RWPE2 (cell line): ENCODE measurements at regions not wholly inside any gene's neighbourhood (a gene's known extent, or its start where the extent isn't known, plus 50 kb on each side); places are given as distances from the start of the nearest gene placed in this dataset.

Source experiments
- ATAC-seq: fragments of 200-7000 bp; cut with Tn5 transposase; 3 replicates; pipeline ENCODE4 v1.9.1; 2021; ENCODE audit warnings: low read depth
- DNase-seq: peaks from one replicate; pipeline ENCODE4 v3.0.0-alpha.2; 2020; ENCODE audit warnings: low spot score
- H3K27ac ChIP-seq: fragments of 450-650 bp; 2 replicates; pipeline ENCODE4 v1.5.1; 2017; ENCODE audit warnings: mild to moderate bottlenecking; ENCODE audit not compliant: poor library complexity, severe bottlenecking
- H3K27me3 ChIP-seq: fragments of 250-450 bp; sonication (Bioruptor Pico); 2 replicates; pipeline ENCODE4 v1.5.1; 2021; ENCODE audit warnings: mild to moderate bottlenecking, moderate library complexity; ENCODE audit not compliant: insufficient read depth, poor library complexity, severe bottlenecking
- H3K36me3 ChIP-seq: fragments of 250-450 bp; sonication (Bioruptor Pico); 2 replicates; pipeline ENCODE4 v1.5.1; 2020; ENCODE audit warnings: low read depth, mild to moderate bottlenecking, moderate library complexity
- H3K4me1 ChIP-seq: fragments of 250-450 bp; sonication (Bioruptor Pico); 2 replicates; pipeline ENCODE4 v1.5.1; 2021; ENCODE audit warnings: mild to moderate bottlenecking, moderate library complexity; ENCODE audit not compliant: insufficient read depth, poor library complexity, severe bottlenecking
- H3K4me3 ChIP-seq: fragments of 250-450 bp; sonication (Bioruptor Pico); 2 replicates; pipeline ENCODE4 v1.5.1; 2021; ENCODE audit warnings: mild to moderate bottlenecking, moderate library complexity; ENCODE audit not compliant: severe bottlenecking
- H3K9me3 ChIP-seq: fragments of 250-450 bp; sonication (Bioruptor Pico); 2 replicates; pipeline ENCODE4 v1.5.1; 2021; ENCODE audit warnings: mild to moderate bottlenecking, moderate library complexity; ENCODE audit not compliant: severe bottlenecking
- TF ChIP-seq, protein P1 (sequence below): fragments of 450-650 bp; IDR thresholded peaks from one replicate; pipeline ENCODE4 v1.5.1; 2017; ENCODE audit warnings: mild to moderate bottlenecking, moderate library complexity; ENCODE audit not compliant: poor library complexity, severe bottlenecking

- TF ChIP-seq, protein P1, sequence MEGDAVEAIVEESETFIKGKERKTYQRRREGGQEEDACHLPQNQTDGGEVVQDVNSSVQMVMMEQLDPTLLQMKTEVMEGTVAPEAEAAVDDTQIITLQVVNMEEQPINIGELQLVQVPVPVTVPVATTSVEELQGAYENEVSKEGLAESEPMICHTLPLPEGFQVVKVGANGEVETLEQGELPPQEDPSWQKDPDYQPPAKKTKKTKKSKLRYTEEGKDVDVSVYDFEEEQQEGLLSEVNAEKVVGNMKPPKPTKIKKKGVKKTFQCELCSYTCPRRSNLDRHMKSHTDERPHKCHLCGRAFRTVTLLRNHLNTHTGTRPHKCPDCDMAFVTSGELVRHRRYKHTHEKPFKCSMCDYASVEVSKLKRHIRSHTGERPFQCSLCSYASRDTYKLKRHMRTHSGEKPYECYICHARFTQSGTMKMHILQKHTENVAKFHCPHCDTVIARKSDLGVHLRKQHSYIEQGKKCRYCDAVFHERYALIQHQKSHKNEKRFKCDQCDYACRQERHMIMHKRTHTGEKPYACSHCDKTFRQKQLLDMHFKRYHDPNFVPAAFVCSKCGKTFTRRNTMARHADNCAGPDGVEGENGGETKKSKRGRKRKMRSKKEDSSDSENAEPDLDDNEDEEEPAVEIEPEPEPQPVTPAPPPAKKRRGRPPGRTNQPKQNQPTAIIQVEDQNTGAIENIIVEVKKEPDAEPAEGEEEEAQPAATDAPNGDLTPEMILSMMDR = no peak
- DNase-seq = no peak
- H3K4me3 ChIP-seq = no peak overlapping the region
- no peaks in the 10 kb centered on the region for H3K9me3 ChIP-seq
- H3K4me1 ChIP-seq = no peaks in the 10 kb centered on the region
- H3K27me3 ChIP-seq = no peaks in the 10 kb centered on the region
- H3K27ac ChIP-seq = no peak overlapping the region
- peak; percentile 64; the same call in 2 of the 3 replicates for ATAC-seq
- no peaks in the 10 kb centered on the region for H3K36me3 ChIP-seq
These were observed 1125.4 kb downstream of the EFNA5 start for GRCh38 chr5:106545325-106545724.

DNA sequence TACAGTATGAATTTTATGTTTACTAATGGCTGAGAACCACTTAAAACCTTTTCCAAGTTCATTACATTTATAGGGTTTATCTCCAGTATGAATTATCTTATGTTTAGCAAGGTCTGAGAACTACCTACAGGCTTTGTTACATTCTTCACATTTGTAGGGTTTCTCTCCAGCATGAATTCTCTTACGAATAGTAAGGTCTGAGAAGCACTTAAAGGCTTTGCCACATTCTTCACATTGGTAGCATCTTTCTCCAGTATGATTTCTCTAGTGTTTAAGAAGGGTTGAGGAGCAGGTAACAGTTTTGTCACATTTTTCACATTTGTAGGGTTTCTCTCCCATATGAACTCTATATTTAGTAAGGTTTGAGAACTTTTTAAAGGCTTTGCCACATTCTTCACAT is 1127.4 kb downstream of the EFNA5 start:
- H3K27ac ChIP-seq = no peak overlapping the region
- H3K27me3 ChIP-seq = no peaks in the 10 kb centered on the region
- TF ChIP-seq, protein P1 = no peak
- DNase-seq = no peak
- ATAC-seq = no peak
- no peaks in the 10 kb centered on the region for H3K36me3 ChIP-seq
- H3K9me3 ChIP-seq = no peaks in the 10 kb centered on the region
- no peaks in the 10 kb centered on the region for H3K4me1 ChIP-seq
- no peak overlapping the region for H3K4me3 ChIP-seq

- Histone ChIP-seq H3K4me3 (no peak overlapping the region), H3K4me1 (no peaks in the 10 kb centered on the region), H3K9me3 (no peaks in the 10 kb centered on the region), H3K27ac (no peak overlapping the region), H3K27me3 (no peaks in the 10 kb centered on the region), H3K36me3 (no peaks in the 10 kb centered on the region)
- TF ChIP-seq, protein P1 = no peak
- ATAC-seq = no peak
- no peak for DNase-seq
These were observed 1140.6 kb downstream of the EFNA5 start for GRCh38 chr5:106530150-106530549.

GRCh38 chr5:106525438-106525837 is 1145.3 kb downstream of the EFNA5 start:
- H3K36me3 ChIP-seq = no peaks in the 10 kb centered on the region
- H3K27ac ChIP-seq = no peak overlapping the region
- TF ChIP-seq, protein P1 = no peak
- H3K27me3 ChIP-seq = no peaks in the 10 kb centered on the region
- no peaks in the 10 kb centered on the region for H3K9me3 ChIP-seq
- no peak for ATAC-seq
- no peak overlapping the region for H3K4me3 ChIP-seq
- no peak for DNase-seq
- peaks cover 3% of the 10 kb centered on the region for H3K4me1 ChIP-seq

- H3K27ac ChIP-seq = no peak overlapping the region
- ATAC-seq = 0 out of 3 replicates have a peak, but pooled peaks have one; percentile 31
These were observed 1146.9 kb downstream of the EFNA5 start for GRCh38 chr5:106523852-106524251.

More at GRCh38 chr5:106523852-106524251, 1146.9 kb downstream of the EFNA5 start:
- peaks cover 3% of the 10 kb centered on the region for H3K4me1 ChIP-seq
- H3K36me3 ChIP-seq = no peaks in the 10 kb centered on the region
- no peaks in the 10 kb centered on the region for H3K27me3 ChIP-seq
- DNase-seq = no peak
- H3K9me3 ChIP-seq = no peaks in the 10 kb centered on the region
- TF ChIP-seq, protein P1 = no peak
- no peak overlapping the region for H3K4me3 ChIP-seq
